ENCODE measurements at regions not wholly inside any gene's neighbourhood (a gene's known extent, or its start where the extent isn't known, plus 50 kb on each side); places are given as distances from the start of the nearest gene placed in this dataset.

DNA sequence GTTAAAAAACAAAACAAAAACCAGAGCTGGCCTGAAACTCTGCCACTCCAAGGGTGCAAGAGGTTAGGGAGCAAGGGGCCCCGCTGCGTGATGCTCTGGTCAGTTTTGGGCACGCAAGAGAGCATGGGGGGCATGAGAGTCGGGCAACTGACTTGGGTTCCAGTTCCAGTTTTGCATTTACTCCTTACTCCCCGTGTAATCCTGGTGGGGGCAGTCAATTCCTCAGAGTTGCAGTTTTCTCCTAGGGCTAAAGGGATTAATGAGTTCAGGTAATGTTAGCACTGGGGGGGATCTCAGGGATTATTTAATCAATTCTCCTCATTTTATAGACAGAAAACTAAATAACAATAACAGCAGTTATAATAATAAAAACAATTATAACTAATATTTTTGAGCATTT is 72.9 kb upstream of the PMFBP1 start:
- no peak for TF ChIP-seq TAF1 (IDR thresholded peaks at IDR 0.05; ENCODE audit: low read depth, low read length)
- TF ChIP-seq, protein P1, sequence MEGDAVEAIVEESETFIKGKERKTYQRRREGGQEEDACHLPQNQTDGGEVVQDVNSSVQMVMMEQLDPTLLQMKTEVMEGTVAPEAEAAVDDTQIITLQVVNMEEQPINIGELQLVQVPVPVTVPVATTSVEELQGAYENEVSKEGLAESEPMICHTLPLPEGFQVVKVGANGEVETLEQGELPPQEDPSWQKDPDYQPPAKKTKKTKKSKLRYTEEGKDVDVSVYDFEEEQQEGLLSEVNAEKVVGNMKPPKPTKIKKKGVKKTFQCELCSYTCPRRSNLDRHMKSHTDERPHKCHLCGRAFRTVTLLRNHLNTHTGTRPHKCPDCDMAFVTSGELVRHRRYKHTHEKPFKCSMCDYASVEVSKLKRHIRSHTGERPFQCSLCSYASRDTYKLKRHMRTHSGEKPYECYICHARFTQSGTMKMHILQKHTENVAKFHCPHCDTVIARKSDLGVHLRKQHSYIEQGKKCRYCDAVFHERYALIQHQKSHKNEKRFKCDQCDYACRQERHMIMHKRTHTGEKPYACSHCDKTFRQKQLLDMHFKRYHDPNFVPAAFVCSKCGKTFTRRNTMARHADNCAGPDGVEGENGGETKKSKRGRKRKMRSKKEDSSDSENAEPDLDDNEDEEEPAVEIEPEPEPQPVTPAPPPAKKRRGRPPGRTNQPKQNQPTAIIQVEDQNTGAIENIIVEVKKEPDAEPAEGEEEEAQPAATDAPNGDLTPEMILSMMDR (IDR thresholded peaks at IDR 0.05; ENCODE audit: control extremely low read depth in 1 of 3, insufficient read depth in 1 of 3, low read depth in 1 of 3, low read length in 3 of 3), result peak in 2 of 3 experiments; percentile 15 to 34; a peak in 2 of 4 replicates
- no peak for TF ChIP-seq POLR2AphosphoS5 (IDR thresholded peaks at IDR 0.05; ENCODE audit: low read depth, low read length)
- TF ChIP-seq POLR2A (IDR thresholded peaks at IDR 0.05; ENCODE audit: control extremely low read depth in 1 of 2, low read depth in 2 of 2, low read length in 2 of 2), result no peak
- no peak for TF ChIP-seq POU5F1 (IDR thresholded peaks at IDR 0.05; ENCODE audit: low read depth, low read length)
- TF ChIP-seq, protein P2, sequence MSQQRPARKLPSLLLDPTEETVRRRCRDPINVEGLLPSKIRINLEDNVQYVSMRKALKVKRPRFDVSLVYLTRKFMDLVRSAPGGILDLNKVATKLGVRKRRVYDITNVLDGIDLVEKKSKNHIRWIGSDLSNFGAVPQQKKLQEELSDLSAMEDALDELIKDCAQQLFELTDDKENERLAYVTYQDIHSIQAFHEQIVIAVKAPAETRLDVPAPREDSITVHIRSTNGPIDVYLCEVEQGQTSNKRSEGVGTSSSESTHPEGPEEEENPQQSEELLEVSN (IDR thresholded peaks at IDR 0.05), result no peak
- no peak for TF ChIP-seq SIN3A (conservative IDR thresholded peaks at IDR 0.05 in 1 of 2, IDR thresholded peaks at IDR 0.05 in 1 of 2; ENCODE audit: low read depth in 1 of 2, low read length in 2 of 2)
- TF ChIP-seq GABPA (IDR thresholded peaks at IDR 0.05; ENCODE audit: borderline replicate concordance, insufficient read depth, low read length), result no peak
- TF ChIP-seq RFX5 (IDR thresholded peaks at IDR 0.05; ENCODE audit: borderline replicate concordance, low read depth, low read length), result no peak
